GM19023 (cell line): ENCODE measurements at regions not wholly inside any gene's neighbourhood (a gene's known extent, or its start where the extent isn't known, plus 50 kb on each side); places are given as distances from the start of the nearest gene placed in this dataset.
"Not testable (repeated sequence)": the region's sequence is repeated elsewhere in the genome, so short reads cannot be mapped to it uniquely, and the experiment has no call there.

Source experiments
- ATAC-seq: cut with Tn5 transposase; IDR thresholded peaks from one replicate; pipeline ENCODE4 v1.9.1; 2021; ENCODE audit warnings: mild to moderate bottlenecking, moderate library complexity; ENCODE audit not compliant: unreplicated experiment

GRCh38 chr18:11512096-11513025 lies 97.0 kb upstream of the SLC35G4 start:
- ATAC-seq, result peak; percentile 12

DNA sequence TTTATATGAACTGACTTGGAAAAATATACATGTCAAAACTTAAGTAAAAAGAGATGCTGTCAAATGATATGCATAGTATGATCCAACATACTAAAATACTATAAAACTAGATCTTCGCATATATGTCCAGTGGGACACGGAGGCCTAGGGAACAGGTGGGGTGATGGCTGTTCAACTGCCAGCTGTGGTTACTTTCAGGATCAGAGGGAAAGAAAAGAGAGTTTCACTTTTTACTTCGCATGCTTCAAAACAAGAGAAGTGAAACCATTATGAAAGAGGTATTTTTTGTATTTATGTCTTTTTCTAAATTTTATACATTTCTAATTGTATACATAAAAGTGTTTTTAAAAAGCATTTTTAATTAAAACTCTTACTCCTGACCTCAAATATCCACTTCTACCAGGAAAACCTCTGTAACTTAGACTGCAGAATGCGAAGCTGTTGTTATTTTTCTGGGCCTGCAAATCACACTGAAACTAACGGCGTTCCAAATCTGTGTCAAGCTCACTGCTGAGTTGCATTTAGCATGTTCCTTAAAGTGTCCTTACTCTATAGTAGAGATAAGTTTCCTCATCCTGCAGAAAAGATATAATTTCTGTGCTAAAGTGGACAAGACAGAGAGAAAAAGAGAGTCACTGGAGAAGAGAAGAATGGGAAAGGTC lies 97.8 kb upstream of the SLC35G4 start:
- peak; percentile 80 for ATAC-seq

DNA sequence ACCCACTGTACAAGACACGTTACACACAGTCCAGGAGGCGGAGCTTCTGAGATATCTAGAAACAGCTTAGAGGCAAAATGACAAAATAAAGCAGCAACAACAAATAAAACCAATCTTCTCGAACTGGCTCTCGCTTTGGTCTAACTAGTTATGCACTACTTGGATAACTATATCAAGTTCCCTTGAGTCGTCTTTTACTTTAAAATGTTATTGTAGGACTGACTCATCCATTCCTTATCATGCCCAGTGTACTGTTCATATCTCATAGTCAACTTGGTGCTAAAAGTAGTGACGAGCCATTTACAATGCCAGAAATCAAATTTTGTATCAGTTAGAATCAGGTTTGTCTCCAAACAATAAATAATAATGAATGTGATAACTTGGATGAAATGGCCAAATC lies 102.5 kb upstream of the SLC35G4 start:
- no peak for ATAC-seq

DNA sequence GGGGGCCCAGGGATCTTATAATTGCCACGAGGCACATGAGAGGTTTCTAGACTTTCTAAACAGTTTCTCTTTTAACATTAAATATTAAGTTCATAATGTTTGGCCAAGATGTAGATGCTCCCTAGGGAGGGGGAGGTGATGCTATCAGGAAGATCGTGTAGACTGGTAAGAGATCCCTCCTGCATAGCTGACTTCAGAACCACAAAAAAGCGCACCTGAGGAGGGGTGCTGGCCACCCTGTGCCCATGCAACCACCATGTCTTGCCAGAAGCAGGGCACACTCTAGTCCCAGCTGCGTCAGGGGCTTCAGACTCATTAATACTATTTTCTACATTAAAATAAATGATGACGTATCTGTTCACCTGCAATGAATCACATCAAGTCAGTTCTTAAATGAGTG lies 103.4 kb upstream of the SLC35G4 start:
- ATAC-seq, result no peak

DNA sequence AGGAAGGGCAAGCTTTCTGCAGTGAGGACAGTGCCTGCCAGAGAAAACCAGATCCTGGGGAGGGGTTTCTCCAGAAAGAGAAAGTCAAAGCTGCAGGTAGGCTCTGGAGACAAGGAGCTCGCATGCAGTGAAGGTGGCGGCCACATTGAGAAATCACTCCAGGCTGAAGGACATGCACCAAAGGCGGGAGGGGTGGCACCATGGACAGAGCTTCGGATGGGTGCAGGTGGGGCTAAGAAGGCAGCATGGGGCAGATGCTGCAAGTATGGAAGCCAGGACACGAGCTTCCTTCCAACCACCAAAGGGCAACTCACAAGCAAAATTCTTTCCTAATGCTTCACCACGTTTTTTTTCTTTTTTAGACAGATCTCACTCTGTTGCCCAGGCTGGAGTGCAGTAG lies 104.4 kb upstream of the SLC35G4 start:
- ATAC-seq, result no peak

- ATAC-seq, result no peak
These were observed 107.0 kb upstream of the SLC35G4 start for GRCh38 chr18:11502368-11502767.

DNA sequence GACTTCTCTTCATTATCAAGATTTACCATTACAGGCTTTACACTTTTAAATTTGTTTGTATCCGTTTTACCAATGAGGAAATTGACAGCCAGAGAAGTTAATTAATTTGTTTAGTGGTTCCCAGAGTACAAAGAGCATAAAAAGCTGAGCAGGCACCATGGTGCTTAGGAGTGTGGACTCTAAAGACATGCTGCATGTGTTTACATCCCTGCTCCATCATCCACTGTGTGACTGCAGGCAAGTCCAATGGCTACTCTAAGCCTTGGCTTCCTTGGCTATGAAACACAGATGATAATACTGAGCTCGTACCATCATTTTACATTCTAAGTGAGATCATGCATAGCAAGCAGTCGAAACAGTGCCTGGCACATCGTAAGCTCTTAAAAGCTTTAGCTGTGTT lies 108.0 kb upstream of the SLC35G4 start:
- no peak for ATAC-seq

DNA sequence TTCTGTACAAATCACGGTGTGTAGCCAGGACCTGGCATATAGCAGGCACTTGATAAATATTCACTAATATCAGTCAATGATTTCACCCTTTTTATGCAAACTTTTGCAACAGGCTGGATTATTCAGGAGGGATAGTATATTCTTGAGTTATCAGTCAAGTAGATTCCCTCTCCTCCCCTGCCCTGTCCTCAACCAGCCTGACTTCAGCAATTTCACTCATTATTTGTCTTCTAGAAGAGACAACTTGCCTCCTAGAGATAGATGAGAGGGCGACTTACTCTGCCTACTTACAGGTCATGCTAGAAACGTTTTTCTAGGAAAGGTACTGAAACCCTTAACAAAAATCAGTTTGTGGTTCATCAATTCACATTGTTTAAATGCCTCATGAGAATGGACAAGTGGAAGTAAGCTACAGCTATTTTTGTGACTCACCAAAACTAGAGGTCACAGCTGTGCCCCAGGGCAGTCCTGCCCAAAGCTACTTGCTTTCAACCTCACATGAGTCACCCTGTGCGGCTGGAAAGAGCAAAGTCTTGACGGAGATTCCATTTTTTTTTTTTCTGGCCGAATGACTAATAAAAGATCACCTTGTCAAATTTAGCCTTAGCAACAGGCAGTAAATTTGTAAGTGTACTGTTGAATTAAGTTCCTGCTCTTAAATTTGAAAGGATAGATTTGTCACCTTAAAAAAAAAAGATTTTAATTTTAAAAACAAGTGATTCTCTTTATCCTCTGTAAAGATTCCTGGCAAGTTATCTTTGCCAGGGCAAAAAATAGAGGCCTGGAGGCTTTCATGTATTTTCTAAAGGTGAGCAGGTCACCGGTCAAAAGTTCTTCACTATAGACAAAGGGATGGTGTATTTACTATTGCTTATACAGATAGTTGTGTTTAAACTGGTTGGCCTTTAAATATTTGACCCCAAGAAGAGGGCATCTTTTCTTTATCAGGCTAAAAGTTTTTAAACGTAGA lies 109.0 kb upstream of the SLC35G4 start:
- no peak for ATAC-seq

DNA sequence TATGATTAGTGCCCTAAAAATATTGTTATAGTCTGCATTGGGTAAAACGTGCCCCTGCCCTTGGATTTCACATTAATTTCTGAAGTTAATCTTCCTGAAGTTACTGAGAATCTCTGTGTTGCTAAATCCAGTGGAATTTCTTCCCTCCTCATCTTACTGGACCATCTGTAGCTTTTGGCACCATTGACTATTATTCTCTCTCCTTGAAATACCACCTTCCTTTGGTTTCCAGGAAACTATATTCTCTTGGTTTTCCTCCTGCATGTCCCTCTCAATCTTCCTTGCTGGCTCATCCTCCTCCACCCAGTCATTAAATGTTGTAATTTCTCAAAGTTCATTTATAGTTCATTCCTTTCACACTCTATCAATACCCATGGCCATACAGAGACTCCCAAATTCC lies 110.6 kb upstream of the SLC35G4 start:
- ATAC-seq, result no peak

GRCh38 chr18:11497585-11497984 lies 111.8 kb upstream of the SLC35G4 start:
- ATAC-seq, result no peak

- no peak for ATAC-seq
These were observed 112.7 kb upstream of the SLC35G4 start for GRCh38 chr18:11496526-11497172.

DNA sequence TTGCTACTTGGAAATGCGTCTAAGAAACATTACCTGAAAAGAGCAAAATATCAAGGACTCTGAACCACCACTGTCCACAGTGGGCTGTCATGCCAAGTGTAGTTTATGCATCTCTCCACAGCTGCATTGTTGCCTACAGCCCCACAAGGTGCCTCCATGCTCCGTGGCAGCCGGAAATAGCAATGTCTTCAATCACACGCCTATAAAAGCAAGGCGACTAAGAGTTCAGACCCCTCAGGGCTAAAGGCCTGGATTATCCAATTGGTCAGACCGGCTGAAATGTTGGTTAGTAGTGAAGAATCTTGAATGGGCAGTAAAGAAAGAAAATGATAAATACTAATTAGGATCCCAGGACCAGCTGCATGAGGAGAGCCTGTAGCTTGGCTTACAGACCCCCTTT lies 114.0 kb upstream of the SLC35G4 start:
- ATAC-seq, result no peak

GRCh38 chr18:11494107-11494506 lies 115.3 kb upstream of the SLC35G4 start:
- no peak for ATAC-seq

- ATAC-seq, result no peak
These were observed 120.0 kb upstream of the SLC35G4 start for GRCh38 chr18:11489266-11489899.

DNA sequence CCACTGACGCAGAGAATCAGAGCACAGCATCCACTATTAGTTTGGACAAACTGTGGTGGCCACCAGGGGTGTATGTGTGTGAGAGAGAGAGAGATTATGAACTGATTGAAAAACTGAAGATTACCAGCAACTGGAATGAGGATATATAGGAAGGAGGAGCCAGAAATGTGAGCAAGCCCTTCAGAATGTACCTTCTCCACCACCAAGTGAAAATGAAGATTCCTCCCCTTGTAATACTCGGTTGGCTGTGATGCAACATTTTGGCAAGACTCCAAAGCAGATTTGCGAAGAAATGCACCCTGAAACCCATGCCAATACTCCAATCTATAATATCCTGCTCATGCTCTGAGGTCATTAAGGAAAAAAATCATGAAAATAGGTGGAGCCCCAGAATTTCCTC lies 121.2 kb upstream of the SLC35G4 start:
- ATAC-seq, result no peak

DNA sequence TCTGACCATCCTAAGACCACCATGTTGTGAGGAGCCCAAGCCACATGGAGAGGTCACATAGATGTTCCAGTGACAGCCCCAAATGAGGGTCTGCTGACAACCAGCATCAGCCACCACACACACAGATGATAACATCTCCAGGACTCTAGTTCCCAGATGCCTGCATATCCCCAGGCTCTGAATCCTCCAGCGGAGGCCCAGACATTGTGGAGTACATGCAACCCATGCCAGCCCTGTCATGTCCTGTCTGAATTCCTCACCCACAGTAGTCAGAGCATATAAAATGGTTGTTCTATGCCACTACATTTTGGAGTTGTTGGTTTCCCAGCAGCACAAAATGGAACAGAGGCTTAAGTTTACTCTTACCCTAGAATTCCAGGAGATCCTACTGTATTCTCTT lies 122.0 kb upstream of the SLC35G4 start:
- ATAC-seq, result no peak

- no peak for ATAC-seq
These were observed 127.1 kb upstream of the SLC35G4 start for GRCh38 chr18:11482271-11482670.

- ATAC-seq, result no peak
These were observed 128.7 kb upstream of the SLC35G4 start for GRCh38 chr18:11480692-11481091.

DNA sequence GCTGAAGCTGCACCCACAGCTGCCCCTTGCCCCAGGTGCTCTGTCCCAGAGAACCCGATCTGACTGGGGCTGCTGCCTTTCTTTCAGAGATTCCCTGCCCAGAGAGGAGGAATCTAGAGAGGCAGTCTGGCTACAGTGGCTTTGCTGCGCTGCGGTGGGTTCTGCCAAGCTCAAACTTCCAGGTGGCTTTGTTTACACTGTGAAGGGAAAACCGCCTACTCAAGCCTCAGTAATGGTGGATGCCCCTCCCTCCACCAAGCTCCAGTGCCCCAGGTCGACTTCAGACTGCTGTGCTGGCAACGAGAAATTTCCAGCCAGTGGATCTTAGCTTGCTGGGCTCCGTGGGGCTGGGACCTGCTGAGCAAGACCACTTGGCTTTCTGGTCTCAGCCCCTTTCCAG lies 130.4 kb upstream of the SLC35G4 start:
- ATAC-seq, result not testable (repeated sequence)

DNA sequence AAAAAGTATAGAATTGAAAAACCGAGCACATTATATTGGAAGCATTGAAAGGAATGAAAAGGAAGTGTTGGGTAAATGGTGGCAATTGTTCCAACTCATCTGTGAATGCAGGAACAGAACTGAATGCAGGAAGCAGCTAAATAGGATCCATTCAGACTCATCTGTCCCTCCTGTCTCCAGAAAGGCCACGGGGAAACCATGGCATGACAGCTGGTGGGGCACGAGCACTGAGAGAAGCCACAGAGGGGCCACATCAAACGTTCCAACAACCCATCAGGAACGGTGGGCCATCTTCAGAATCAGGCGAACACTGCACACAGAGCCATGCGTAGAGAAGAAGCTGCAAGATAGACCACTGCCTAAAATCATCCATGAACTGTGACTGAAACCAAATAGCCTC lies 138.5 kb upstream of the SLC35G4 start:
- ATAC-seq, result no peak
